NCI-H1417 (cell line): ENCODE measurements at regions not wholly inside any gene's neighbourhood (a gene's known extent, or its start where the extent isn't known, plus 50 kb on each side); places are given as distances from the start of the nearest gene placed in this dataset.
"Not testable (repeated sequence)": the region's sequence is repeated elsewhere in the genome, so short reads cannot be mapped to it uniquely, and the experiment has no call there.

Experiments used
- DNase-seq, 3 experiments: peaks; one replicate each; lab custom pipeline; 2025; lab: John Stamatoyannopoulos, UW

DNA sequence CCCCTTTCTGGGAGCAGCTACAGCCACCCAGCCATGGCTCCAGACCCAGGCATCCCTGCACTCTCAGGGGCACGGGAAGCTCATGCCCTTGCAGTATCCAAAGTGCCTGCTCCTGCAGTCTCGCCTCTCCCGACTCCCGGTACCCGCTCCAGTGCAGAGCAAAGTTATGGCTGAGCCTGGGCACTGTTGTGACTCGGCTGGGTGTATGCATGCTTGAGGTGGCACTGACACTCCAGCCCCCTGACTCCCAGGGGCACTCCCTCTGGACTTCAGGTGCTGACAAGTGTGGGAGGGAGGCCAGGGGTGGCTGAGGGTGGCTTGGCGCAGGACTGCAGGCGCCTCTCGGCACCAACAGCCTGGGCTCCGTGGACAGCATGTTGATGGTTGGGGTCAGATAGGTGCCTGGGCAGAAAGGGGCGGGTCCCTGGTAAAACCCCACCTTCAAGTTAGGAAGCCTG, 580.1 kb upstream of the ADGRL2 start:
- no peak for DNase-seq

DNA sequence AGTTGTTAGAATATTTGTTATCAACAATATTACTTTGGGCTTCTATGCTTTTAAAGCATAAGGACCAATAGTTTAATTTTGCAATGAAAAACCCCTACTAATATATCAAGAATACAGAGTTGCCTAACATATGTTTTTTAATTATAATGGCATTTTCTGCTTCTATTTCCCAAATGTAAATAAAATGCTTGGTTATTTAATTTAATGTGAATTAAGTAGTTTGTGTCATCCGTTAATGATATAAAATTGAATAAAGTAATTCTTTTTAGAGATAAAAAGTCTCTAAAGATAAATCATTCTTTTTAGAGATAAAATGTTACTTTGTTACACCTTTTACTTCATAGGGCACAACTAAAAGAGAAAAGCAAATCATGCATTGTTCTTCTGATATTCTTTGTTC, 583.7 kb upstream of the ADGRL2 start:
- no peak for DNase-seq

GRCh38 chr1:81213279-81213678, 587.5 kb upstream of the ADGRL2 start:
- DNase-seq = no peak

DNA sequence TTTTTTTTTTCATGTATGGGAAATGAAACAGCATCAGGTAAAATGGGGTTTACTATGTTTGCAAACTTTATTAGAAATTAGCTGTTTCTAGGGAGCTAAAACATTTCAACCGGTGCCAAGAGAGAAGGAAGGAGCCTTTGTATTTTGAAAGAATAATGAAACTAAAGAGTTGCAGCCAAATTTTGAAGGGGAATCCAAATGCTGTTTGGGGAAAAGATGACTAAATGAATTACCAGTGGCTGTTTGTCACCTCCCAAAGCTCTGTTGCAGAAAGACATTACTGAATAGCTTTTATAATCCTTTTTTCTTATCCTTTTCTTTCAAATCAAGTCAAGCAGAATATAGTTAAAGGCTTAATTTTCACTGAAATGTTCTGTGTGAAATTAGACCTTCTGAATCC, 591.3 kb upstream of the ADGRL2 start:
- no peak for DNase-seq

DNA sequence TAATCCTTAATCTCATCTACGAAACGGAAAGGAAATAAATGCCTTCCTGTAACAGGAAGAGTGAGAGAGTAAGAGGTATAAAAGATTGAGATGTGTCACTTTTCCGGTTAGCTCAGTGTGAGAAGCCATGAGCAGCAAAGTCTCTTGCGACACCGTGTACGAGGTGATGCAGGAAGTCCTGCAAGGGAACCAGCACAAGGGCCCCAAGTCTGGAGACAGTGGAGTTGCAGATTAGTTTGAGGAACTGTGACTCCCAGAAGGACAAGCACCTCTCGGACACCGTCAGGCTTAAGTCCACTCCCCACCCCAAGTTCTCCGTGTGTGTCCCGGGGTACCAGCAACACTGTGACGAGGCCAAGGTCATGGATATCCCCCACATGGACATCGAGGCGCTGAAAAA, 592.3 kb upstream of the ADGRL2 start:
- DNase-seq = no peak

- DNase-seq = no peak
Measured at GRCh38 chr1:81205956-81206355, 594.8 kb upstream of the ADGRL2 start.

DNA sequence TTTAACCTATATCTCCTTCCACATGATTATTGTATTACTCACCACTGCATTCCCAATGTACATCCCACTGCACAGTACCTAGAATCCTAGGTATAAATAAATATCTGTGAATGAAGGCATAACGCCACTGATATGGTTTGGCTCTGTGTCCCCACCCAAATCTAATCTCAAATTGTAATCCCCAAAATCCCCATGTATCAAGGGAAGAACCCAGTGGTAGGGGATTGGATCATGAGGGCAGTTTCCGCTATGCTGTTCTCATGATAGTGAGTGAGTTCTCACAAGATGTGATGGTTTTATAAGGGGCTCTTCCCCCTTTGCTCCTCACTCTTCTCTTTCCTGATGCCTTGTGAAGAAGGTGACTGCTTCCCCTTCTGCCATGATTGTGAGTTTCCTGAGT, 599.0 kb upstream of the ADGRL2 start:
- DNase-seq = no peak

DNA sequence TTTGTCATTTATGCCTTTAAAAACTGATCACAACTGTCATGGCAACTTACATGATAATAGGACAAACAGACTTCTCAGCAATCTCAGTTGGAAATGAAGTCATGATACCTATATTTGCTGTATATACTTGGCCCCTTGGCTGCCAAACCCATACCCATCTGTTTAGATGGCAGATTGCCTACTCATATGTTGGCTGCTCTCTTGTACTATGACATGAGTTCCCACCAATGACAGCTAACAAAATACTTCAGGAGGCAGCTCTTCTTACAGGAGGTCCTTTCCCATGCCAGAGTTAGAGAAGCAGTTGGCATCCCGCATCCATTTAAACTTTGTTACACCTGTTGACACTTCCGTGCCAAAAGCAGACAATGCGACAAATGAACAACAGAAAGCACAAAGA, 603.1 kb upstream of the ADGRL2 start:
- no peak for DNase-seq

DNA sequence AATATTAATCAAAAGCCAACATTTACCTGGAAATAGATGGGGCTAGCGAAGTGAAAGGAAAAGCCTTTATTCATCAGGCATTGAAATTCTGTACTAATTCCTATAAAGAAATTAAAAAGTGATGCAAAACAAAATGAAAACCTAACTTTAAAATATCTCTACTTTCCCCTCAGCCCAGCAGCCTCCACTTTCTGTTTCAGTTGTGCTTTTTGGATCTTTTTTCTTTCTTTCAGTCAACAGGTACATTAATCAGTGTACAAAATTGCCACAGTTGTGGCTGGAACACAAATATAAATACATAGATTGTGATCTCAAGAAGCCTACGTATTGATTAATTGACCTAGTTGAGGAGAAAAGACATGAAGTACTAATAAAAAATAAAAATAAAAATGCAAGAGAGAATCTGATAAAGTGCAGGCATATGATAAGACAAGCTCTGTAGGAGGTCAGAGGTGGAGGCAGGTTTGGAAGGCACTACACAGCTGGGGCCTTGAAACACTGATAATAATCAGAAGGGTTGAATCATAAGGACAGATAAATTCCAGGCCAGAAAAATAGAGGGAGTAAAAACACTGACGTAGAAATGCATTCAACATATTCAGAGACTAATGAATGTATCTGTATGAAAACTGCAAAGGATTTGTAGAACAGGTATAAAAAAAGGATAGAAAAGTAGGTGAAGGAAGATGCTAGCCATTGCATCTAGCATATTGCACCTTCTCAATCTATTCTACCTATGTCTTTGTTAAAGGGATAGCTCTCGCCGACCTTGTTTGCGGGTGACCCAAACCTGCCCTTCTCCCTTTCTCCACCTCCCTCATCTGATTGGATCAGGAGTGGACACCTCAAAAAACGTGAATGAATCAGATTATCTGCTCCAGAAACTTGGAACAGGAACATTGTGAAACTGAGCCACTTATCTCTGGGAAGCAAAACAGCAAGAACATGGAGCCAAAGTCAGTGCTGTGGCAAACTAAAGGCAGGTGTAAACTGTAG, 607.8 kb upstream of the ADGRL2 start:
- DNase-seq = no peak

GRCh38 chr1:81190003-81190402, 610.7 kb upstream of the ADGRL2 start:
- no peak for DNase-seq

- DNase-seq = no peak
Measured at GRCh38 chr1:81187635-81188034, 613.1 kb upstream of the ADGRL2 start.

DNA sequence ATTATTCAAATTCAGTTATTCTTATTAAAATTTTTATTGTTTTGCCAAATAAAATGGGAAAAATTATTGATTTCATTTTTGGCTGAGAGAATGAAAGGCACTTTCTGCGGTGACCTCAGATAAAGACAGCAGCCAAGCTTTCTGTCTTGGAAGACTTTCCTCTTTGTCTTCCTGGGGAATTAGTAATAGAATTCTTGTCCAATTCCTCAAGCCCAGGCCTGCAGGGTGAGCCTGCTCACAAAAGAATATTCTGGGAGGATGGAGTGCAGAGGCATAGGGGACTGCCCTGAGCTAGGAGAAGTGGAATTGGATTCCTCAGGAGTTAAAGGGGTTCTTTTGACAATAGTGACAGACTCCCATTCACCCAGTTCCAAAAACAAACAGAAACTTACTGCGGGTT, 614.5 kb upstream of the ADGRL2 start:
- no peak for DNase-seq

GRCh38 chr1:81183553-81183952, 617.2 kb upstream of the ADGRL2 start:
- no peak for DNase-seq

DNA sequence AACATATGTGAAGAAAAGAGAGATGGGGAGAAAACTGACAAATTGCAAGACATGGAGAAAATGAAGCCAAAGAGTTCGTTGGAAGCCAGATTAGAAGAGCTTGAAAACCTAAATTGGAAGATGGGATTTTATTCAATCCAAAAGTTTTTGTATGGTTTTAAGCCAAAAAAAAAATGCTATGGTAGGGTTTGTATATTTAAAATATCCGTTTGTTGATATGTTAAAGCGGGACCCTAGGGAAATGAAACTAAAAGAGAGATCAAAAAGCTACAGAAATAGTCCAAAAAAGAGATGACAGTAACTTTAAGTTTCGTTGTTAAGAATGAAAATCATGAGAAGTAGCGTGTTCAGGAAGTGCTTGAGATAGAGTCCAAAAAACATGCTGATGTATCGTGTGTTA, 617.7 kb upstream of the ADGRL2 start:
- DNase-seq = no peak

DNA sequence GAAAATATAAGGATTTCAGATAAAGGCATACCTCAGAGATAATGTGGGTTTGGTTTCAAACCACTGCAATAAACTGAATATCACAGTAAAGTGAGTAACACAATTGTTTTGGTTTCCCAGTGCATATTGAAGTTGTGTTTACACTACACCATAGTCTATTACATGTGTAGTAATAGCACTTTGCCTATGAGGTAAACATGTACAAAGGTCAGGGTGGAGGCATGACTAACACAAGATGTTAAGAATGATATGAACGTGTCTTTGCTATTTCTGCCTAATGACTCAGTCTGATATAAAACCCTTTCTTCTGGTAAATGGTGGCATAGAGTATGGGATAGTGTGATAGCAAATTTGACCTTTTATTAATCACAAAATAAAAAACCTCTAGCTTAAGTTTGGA, 621.5 kb upstream of the ADGRL2 start:
- no peak for DNase-seq

DNA sequence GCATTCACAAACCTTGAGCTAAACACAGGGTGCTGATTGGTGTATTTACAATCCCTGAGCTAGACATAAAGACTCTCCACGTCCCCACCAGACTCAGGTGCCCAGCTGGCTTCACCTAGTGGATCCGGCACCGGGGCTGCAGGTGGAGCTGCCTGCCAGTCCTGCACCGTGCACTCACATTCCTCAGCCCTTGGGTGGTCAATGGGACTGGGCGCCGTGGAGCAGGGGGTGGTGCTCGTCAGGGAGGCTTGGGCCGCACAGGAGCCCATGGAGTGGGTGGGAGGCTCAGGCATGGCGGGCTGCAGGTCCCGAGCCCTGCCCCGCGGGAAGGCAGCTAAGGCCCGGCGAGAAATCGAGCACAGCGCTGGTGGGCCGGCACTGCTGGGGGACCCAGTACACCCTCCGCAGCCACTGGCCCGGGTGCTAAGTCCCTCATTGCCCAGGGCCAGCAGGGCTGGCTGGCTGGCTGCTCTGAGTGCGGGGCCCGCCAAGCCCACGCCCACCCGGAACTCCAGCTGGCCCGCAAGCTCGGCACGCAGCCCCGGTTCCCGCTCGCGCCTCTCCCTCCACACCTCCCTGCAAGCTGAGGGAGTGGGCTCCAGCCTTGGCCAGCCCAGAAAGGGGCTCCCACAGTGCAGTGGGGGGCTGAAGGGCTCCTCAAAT, 622.2 kb upstream of the ADGRL2 start:
- DNase-seq = not testable (repeated sequence)

- no peak for DNase-seq
Measured at GRCh38 chr1:81174811-81175476, 625.8 kb upstream of the ADGRL2 start.

- no peak for DNase-seq
Measured at GRCh38 chr1:81174052-81174451, 626.7 kb upstream of the ADGRL2 start.

DNA sequence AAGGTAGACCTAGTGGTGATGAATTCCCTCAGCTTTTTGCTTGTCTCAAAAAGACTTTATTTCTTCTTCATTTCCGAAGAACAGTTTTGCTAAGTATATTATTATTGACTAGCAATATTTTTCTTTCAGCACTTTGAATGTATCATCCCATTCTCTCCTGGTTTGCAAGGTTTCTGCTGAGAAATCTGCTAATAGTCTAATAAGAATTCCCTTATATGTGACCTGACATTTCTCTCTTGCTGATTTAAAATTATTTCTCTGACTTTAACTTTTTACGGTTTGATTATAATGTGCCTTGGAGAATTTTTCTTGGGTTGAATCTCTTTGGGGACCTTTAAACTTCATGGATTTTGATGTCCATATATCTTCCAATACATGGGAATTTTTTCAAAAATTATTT, 628.3 kb upstream of the ADGRL2 start:
- DNase-seq = no peak

DNA sequence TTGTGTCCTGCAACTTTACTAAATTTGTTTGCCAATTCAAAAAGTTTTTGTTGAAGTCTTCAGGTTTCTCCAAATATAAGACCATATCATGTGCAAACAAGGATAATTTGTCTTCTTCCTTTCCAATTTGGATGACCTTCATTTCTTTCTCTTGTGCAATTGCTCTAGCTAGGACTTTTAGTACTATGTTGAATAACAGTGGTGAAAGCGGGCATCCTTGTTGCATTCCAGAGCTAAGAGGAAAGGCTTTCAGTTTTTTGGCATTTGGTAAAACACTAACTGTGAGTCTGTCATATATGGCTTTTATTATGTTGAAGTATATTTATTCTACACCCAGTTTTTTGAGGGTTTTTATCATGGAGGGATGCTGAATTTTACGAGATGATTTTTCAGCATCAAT, 630.0 kb upstream of the ADGRL2 start:
- no peak for DNase-seq

DNA sequence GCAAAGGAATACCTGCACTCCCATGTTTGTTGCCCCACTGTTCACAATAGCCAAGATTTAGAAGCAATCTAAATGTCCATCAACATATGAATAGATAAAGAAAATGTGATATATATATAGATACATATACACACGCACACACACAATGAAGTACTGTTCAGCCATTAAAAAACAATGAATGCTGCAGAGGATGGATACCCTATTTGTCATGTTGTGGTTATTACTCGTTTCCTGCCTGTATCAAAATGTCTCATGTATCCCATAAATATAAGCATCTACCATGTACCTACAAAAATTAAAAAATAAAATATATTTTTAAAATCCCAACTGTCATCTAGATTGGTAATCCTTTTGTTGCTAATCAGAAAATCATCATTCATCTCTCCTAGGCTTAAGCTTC, 634.8 kb upstream of the ADGRL2 start:
- DNase-seq = no peak

GRCh38 chr1:81160696-81161095, 640.0 kb upstream of the ADGRL2 start:
- no peak for DNase-seq

DNA sequence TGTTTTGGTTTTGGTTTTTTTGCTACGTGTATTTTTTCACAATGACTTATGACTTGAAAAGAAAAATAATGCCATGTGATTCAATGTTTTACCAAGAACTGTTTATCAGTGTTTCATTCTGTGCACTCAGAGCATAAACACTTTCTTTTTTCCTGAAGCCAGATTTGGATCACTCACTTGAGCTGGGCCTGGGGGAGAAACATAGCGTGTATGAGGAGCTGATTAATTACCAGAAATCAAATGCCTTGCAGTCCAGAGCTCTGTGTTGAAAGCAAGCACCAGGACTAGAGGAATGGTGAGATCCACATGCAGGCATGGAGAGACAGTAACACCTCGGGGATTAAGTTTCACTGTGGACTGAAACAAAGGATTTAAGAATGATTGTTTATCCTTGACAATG, 642.1 kb upstream of the ADGRL2 start:
- no peak for DNase-seq
